Activated T-helper 17 cell treated with anti-CD3 and anti-CD28 coated beads, Interleukin-2, amount 50 U/mL, for 72 hours (primary cell): ENCODE measurements at regions not wholly inside any gene's neighbourhood (a gene's known extent, or its start where the extent isn't known, plus 50 kb on each side); places are given as distances from the start of the nearest gene placed in this dataset.
A peak's percentile ranks its signal among the peaks of the same experiment; 100 is the strongest.

ENCODE experiments used
- ATAC-seq: fragments of 150-1000 bp; cut with Tn5 transposase; replicated peaks from 2 replicates; pipeline ENCODE4 v1.10.0; 2021; ENCODE audit warnings: mild to moderate bottlenecking, moderate library complexity
- H3K27ac Mint-ChIP-seq: one replicate; pipeline ENCODE4 v1.8.0; 2022; ENCODE audit warnings: mixed read lengths
- H3K27me3 Mint-ChIP-seq: one replicate; pipeline ENCODE4 v1.8.0; 2022; ENCODE audit warnings: mixed read lengths
- H3K36me3 Mint-ChIP-seq: one replicate; pipeline ENCODE4 v1.8.0; 2022; ENCODE audit warnings: low read depth, mild to moderate bottlenecking, mixed read lengths
- H3K4me1 Mint-ChIP-seq: one replicate; pipeline ENCODE4 v1.8.0; 2022; ENCODE audit warnings: mixed read lengths
- H3K4me3 Mint-ChIP-seq: one replicate; pipeline ENCODE4 v1.8.0; 2022; ENCODE audit warnings: mild to moderate bottlenecking, mixed read lengths
- H3K9me3 Mint-ChIP-seq: one replicate; pipeline ENCODE4 v1.8.0; 2022; ENCODE audit warnings: mixed read lengths

DNA sequence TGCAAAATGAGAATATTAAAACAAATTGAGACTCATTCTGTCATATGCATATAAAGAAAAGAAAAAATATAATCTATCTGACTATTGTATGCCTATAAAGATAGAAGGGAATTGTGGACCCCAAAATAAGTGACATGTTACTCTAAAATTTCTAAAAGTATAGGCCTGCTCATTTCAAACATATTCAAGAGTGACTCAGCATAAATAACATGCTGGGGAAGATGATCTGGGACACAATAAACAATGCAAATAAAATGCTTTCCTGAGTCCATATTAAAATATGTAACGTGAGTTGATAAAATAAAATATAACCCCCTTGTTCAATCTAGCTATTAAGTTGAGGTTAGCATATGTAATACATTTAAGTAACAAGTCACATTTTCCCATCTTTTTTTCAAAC is 882.0 kb upstream of the EDIL3 start:
- no peaks in the 10 kb centered on the region for H3K27me3 Mint-ChIP-seq
- H3K36me3 Mint-ChIP-seq, result no peaks in the 10 kb centered on the region
- no peaks in the 10 kb centered on the region for H3K4me1 Mint-ChIP-seq
- no peak overlapping the region for H3K4me3 Mint-ChIP-seq
- no peaks in the 10 kb centered on the region for H3K9me3 Mint-ChIP-seq
- no peak for ATAC-seq
- H3K27ac Mint-ChIP-seq, result no peak overlapping the region

DNA sequence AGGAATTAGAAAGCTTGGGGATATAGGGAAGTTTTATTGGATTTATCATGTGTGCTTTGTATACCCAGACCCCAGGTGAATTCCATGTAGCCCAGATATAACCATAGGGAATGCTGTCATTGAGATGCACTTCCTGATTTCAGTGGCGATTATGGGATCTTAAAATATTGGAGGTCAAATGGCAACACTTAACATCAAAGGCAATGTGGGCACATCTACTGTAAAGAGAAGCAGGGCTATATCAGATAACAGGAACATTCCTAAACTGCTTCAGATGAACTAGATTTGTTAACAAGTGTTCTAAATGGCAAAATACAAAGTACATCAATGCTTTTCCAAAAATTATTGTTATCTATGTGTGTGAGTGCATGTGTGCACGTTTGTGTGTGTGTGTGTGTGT is 883.5 kb upstream of the EDIL3 start:
- Mint-ChIP-seq H3K9me3 (peaks cover 4% of the 10 kb centered on the region), H3K4me1 (no peaks in the 10 kb centered on the region), H3K27ac (no peak overlapping the region), H3K27me3 (no peaks in the 10 kb centered on the region), H3K36me3 (no peaks in the 10 kb centered on the region), H3K4me3 (no peak overlapping the region)
- no peak for ATAC-seq

DNA sequence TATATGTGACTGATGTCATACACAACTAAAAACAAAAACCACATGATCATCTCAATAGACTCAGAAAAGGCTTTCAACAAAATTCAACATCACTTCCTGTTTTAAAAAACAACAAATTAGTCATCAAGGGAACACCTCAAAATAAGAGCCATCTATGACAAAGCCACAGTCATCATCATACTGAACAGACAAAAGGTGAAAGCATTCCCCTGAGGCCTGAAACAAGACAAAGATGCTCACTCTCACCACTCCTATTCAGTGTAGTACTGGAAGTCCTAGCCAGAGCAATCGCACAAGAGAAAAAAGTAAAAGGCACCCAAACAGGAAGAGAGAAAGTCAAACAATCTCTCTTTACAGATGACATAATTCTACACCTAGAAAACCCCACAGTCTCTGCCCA is 893.5 kb upstream of the EDIL3 start:
- ATAC-seq, result peak; percentile 54
- Mint-ChIP-seq H3K27ac (no peak overlapping the region), H3K4me1 (no peaks in the 10 kb centered on the region), H3K36me3 (no peaks in the 10 kb centered on the region), H3K4me3 (no peak overlapping the region), H3K9me3 (peaks cover 4% of the 10 kb centered on the region), H3K27me3 (no peaks in the 10 kb centered on the region)

DNA sequence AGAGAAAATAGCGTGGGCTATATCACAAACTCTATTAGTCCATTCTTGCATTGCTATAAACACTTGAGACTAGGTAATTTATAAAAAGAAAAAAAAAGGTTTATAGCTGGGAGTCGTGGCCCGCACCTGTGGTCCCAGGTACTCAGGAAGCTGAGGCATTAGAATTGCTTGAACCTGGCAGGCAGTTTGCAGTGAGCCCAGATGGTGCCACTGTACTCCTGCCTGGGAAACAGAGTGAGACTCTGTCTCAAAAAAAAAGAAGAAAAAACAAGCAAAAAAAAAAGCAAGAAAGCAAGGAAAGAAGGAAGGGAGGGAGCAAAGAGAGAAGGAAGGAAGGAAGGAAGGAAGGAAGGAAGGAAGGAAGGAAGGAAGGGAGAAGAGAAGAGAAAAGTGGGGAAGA is 904.2 kb upstream of the EDIL3 start:
- Mint-ChIP-seq H3K27ac (no peak overlapping the region), H3K4me1 (no peaks in the 10 kb centered on the region), H3K4me3 (no peak overlapping the region), H3K36me3 (no peaks in the 10 kb centered on the region), H3K27me3 (no peaks in the 10 kb centered on the region), H3K9me3 (peaks cover 15% of the 10 kb centered on the region)
- ATAC-seq, result no peak

DNA sequence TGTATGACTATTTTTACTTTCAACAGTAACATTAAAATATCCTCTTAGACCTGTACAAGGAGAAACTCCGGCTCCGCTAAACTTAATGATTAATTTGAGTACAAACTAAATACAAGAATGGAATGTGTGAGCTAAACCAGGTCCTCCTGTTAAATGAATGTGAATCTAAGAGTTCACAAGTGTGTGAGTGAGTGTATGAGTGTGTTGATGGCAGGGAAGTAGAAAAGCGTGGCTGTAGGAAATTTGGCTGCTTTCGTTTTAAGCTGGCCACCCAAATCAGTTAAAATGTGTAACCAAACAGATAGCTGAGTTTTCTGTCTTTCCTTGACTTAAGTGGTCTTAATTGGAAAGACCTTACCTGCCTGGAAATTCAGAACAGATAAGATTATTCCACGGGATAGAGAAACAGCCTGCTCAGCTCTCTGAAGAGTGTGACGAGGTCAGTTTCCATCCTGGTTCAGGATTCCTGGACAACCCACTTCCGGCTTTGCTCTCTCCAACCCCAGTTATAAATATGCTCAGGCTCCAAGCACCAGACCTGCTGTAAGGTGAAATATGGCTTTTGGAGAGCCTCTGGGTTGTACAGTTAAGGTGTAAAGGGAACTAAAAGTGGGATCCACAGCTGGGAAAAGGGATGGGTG is 908.6 kb upstream of the EDIL3 start:
- ATAC-seq, result no peak
- Mint-ChIP-seq H3K4me1 (no peaks in the 10 kb centered on the region), H3K36me3 (no peaks in the 10 kb centered on the region), H3K4me3 (no peak overlapping the region), H3K27me3 (no peaks in the 10 kb centered on the region), H3K9me3 (peaks cover 15% of the 10 kb centered on the region), H3K27ac (no peak overlapping the region)

DNA sequence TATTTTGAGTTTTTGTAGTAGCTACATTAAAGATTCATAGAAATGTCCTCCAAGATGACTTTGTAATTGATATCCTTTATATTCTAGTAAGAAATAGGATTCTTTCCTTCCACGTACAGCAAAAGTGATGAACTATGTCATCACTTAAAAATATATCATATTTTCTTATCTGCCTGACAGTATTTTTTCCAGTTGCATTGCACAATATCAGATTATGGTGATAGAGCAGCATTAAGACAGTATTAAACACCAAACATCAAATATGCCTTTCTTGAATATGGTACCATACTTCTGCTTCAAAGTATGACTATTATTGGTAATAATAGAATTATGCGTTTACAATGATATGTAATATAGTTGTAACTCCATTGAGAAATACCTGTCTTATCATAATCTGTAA is 919.8 kb upstream of the EDIL3 start:
- no peak for ATAC-seq
- Mint-ChIP-seq H3K36me3 (no peaks in the 10 kb centered on the region), H3K27me3 (no peaks in the 10 kb centered on the region), H3K4me1 (no peaks in the 10 kb centered on the region), H3K9me3 (no peaks in the 10 kb centered on the region), H3K4me3 (no peak overlapping the region), H3K27ac (no peak overlapping the region)

DNA sequence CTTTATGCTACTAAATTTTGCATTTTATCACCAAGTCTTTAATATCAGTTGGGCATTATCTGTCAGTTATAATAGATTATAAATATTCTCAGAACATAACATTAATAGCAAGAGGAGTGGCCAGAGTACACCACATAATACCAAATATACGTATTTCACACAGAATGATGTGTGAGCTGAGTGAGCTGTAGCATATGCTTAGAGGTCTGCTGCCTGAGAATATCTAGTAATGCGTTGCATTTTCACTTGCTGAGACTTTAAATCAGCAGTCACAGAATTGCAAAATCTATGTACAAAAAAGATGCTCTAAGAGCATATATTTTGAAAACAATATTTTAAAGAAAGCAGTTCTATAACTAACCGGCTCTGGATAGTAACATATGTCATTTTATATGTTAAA is 921.1 kb upstream of the EDIL3 start:
- H3K4me3 Mint-ChIP-seq, result no peak overlapping the region
- H3K27ac Mint-ChIP-seq, result no peak overlapping the region
- H3K27me3 Mint-ChIP-seq, result no peaks in the 10 kb centered on the region
- ATAC-seq, result no peak
- no peaks in the 10 kb centered on the region for H3K36me3 Mint-ChIP-seq
- H3K4me1 Mint-ChIP-seq, result no peaks in the 10 kb centered on the region
- no peaks in the 10 kb centered on the region for H3K9me3 Mint-ChIP-seq

DNA sequence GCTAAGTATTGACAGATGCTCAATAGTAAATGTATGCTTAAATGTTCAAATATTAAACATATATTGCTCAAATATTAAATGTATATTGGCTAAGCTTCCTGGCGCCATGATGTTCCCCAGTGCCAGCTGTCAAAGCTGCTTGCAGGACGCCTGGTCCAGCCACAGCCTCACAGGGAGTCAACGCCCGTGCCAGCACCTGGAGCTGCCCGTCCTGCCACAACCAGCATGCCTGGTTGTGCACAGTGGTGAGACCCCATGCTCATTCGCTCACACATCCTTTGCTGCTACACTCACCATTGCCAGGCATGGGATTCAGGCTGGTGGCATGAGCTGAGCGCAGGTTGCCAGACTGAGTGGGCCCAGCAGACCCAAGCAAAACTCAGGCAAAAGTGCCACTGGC is 926.9 kb upstream of the EDIL3 start:
- Mint-ChIP-seq H3K36me3 (no peaks in the 10 kb centered on the region), H3K27ac (no peak overlapping the region), H3K9me3 (no peaks in the 10 kb centered on the region), H3K27me3 (no peaks in the 10 kb centered on the region), H3K4me3 (no peak overlapping the region), H3K4me1 (no peaks in the 10 kb centered on the region)
- ATAC-seq, result no peak

DNA sequence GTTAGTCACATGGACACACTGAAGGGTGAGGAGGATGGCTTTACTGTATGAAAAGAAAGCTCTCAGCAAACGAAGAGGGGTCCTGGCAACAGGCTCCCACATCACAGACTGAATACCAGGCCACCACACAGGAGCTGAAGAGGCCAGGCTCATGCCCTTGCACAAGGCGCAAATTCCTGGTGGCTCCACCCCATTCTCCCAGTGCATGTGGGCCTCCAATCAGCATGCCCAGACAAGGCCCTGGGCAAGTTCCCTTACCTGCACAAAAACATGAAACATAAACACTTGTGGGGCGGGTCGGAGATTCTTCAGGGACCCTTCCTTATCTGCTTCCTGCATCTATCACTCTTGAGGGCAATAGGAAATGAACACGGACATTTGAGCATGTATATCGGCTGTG is 935.8 kb upstream of the EDIL3 start:
- Mint-ChIP-seq H3K27me3 (no peaks in the 10 kb centered on the region), H3K27ac (no peak overlapping the region), H3K4me1 (no peaks in the 10 kb centered on the region), H3K36me3 (no peaks in the 10 kb centered on the region), H3K9me3 (no peaks in the 10 kb centered on the region), H3K4me3 (no peak overlapping the region)
- no peak for ATAC-seq

DNA sequence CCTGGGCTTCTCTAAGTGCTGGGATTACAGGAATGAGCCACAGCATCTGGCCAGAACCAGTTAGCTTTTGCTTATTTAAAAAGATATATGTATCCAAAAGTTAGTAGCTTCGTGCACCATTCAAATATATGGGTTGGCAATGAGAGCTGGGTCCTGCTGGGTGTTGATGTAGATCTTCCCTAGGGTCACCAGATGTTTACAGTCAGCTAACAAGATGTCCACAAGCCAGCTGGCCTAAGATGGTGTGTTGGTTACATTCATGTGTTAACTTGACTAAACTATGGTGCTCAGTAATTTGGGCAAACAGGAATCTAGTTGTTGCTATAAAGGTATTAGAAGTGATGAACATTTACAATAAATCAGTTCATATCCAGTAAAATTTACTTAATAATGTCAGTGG is 948.6 kb upstream of the EDIL3 start:
- Mint-ChIP-seq H3K9me3 (peaks cover 9% of the 10 kb centered on the region), H3K4me3 (no peak overlapping the region), H3K27ac (no peak overlapping the region), H3K36me3 (no peaks in the 10 kb centered on the region), H3K4me1 (no peaks in the 10 kb centered on the region), H3K27me3 (no peaks in the 10 kb centered on the region)
- no peak for ATAC-seq

DNA sequence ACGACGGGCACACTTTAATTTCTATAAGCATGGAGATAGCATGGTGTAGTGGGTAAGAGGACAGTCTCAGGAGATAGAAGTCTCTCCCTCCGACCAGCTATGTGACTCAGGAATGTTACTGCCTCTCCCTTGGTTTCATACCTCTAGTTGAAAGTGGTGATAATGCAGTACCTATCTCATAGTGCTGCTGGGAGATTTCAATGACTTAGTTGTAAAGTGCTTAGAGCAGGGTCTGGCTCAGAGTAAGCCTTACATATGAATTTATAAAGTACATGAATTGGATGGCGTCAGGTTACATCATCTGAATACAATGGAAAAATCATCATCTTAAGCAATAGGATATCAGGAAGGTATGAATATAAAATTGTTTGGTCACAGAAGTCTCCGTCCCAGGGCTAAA is 952.8 kb upstream of the EDIL3 start:
- H3K4me3 Mint-ChIP-seq, result no peak overlapping the region
- no peaks in the 10 kb centered on the region for H3K36me3 Mint-ChIP-seq
- peaks cover 10% of the 10 kb centered on the region for H3K9me3 Mint-ChIP-seq
- no peak for ATAC-seq
- no peaks in the 10 kb centered on the region for H3K27me3 Mint-ChIP-seq
- H3K27ac Mint-ChIP-seq, result no peak overlapping the region
- H3K4me1 Mint-ChIP-seq, result no peaks in the 10 kb centered on the region

DNA sequence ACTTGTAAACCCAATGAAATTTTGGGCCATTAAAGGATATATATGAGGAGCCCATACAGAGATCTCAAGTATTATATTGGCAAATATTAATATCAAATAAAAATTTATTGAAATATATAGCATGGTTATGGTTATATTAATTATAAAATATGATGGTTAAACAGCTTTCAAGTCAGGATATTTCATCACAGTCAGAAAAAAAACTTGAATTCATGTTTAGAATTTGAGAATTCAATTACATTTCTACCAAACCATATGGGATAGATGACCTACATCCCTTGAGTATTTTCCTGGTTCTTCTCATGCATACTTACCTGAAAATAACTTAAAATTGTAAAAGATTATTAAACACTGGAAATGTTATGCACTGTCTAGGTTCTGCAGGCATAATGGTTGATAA is 956.1 kb upstream of the EDIL3 start:
- Mint-ChIP-seq H3K27me3 (no peaks in the 10 kb centered on the region), H3K36me3 (no peaks in the 10 kb centered on the region), H3K9me3 (peaks cover 14% of the 10 kb centered on the region), H3K4me1 (no peaks in the 10 kb centered on the region), H3K27ac (no peak overlapping the region), H3K4me3 (no peak overlapping the region)
- ATAC-seq, result no peak

DNA sequence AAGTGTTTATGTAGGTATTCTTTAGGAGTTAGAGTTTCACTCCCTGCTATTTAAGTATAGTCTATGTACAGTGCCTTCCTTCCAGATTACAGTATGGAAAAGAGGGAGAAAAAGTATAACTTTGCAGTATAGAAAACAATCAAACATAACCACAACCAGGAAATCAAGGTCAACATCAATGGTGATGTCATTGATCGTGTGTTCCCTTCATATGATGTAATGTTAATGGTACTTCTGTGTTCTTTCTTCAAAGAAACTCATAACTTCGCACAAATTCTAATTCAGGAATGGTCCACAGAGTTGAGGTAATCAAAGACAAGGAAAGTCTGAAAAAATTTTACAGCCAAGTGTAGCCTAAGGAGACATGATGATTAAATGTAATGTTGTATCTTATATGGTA is 961.1 kb upstream of the EDIL3 start:
- Mint-ChIP-seq H3K36me3 (no peaks in the 10 kb centered on the region), H3K27ac (no peak overlapping the region), H3K4me3 (no peak overlapping the region), H3K4me1 (no peaks in the 10 kb centered on the region), H3K27me3 (no peaks in the 10 kb centered on the region), H3K9me3 (peaks cover 9% of the 10 kb centered on the region)
- ATAC-seq, result no peak

DNA sequence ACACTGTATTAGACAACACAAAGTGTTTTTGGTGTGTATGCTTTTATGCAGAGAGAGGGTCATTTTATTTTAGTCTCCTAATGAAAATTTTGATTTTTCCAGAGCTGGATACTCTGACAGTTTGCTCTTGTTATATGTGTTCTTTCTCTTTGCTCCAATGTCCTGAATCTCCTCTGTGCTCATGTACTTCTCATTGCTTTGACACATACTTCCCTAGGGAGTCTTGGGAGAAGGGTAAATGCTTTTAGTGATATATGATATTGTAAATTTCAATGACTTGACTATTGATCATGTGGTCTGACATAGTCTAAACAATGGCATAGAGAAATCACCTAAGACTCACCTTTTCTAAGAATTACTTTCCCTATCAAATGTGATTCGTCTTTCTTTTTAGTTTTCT is 972.6 kb upstream of the EDIL3 start:
- H3K27ac Mint-ChIP-seq, result no peak overlapping the region
- no peaks in the 10 kb centered on the region for H3K36me3 Mint-ChIP-seq
- no peak overlapping the region for H3K4me3 Mint-ChIP-seq
- no peak for ATAC-seq
- peaks cover 3% of the 10 kb centered on the region for H3K9me3 Mint-ChIP-seq
- no peaks in the 10 kb centered on the region for H3K27me3 Mint-ChIP-seq
- no peaks in the 10 kb centered on the region for H3K4me1 Mint-ChIP-seq

DNA sequence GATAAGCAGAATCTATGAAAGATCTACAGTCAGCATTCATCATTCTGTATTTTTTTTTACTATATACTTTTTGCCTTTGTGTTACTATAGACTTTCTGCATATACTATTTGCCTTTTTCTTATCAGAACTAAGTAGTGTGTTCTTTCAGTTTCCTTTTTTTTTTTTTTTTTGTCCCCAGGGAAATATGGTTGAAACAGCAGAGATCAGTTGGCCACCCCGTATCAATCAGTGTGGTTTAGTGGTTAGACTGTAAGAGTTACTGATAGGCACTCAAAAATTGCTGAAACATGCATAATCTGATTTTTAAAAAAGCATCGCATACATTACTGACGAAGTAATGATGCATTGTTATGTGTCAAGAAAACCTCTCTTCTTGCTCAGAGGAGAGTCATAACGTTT is 990.8 kb upstream of the EDIL3 start:
- Mint-ChIP-seq H3K4me1 (no peaks in the 10 kb centered on the region), H3K9me3 (no peaks in the 10 kb centered on the region)

DNA sequence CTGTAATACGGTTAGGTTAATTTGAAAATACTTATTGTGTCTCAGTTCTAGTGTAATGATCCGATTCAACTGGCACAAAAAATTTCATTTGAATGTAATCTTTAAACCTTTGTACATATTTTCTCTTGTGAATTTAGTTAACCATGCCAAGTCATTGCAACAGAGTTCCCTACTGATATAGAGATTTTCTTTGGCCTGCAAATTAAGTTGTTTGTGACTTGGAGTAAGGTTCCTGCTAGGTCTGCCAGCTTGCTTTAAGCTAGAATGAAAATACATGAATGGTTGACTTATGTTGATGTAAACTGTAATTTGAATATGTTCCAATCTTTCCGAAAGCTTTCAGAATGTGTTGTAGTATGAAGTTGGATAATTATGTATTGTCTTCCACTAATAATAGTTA is 1004.1 kb upstream of the EDIL3 start:
- H3K27me3 Mint-ChIP-seq, result no peaks in the 10 kb centered on the region
- H3K4me1 Mint-ChIP-seq, result no peaks in the 10 kb centered on the region
- no peak overlapping the region for H3K27ac Mint-ChIP-seq

More for the DNA sequence above, 990.8 kb upstream of the EDIL3 start:
- ATAC-seq, result no peak
- H3K4me3 Mint-ChIP-seq, result no peak overlapping the region
- H3K27ac Mint-ChIP-seq, result no peak overlapping the region
- no peaks in the 10 kb centered on the region for H3K27me3 Mint-ChIP-seq
- H3K36me3 Mint-ChIP-seq, result no peaks in the 10 kb centered on the region

More for the DNA sequence above, 1004.1 kb upstream of the EDIL3 start:
- Mint-ChIP-seq H3K9me3 (peaks cover 7% of the 10 kb centered on the region), H3K36me3 (no peaks in the 10 kb centered on the region), H3K4me3 (no peak overlapping the region)
- no peak for ATAC-seq
